ENCODE measurements at regions not wholly inside any gene's neighbourhood (a gene's known extent, or its start where the extent isn't known, plus 50 kb on each side); places are given as distances from the start of the nearest gene placed in this dataset.

DNA sequence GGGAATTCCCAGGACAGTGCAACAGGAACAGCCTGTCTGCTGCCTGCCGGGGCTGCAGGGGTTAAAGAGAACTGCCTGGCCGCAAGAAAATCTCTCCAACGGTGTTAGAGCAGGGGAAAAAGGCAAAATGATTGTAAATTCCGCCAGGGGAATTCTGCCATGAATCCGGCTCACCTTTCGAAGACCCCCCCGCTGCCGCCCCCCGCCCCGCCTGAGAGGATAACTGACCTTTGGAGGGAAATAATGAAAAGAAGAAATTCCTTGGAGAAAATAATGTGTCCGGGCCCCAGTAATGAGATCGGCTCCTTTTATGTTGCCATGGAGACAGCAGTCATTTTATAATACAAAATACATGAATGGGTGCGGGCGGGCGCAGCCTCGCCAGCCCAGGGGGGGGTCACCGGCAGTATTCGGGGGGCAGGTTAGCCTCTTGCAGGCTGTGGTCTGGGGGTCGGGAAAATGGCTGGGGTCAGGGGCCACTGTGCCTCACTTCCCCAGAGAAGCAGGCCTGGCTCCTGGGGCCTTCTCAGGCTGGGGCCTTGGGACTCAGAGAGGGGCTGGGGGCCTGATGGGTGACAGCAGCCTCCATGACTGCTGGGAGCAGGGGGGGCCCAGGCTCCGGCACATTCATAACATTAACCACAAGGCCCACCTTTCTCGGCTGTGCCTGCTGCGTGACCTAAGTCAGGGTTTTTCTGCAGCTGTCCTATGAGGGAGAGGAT is 228.1 kb downstream of the MN1 start:
- H3K36me3 Mint-ChIP-seq = no peaks in the 10 kb centered on the region
- ATAC-seq (no peak), DNase-seq (no peak)
- H3K27me3 Mint-ChIP-seq = peaks cover 9 to 62% (median 30%) of the 10 kb centered on the region in 5 donors
- H3K9me3 Mint-ChIP-seq = peaks cover 0 to 9% (median 0%) of the 10 kb centered on the region in 9 donors
- no peaks in the 10 kb centered on the region for H3K4me1 Mint-ChIP-seq
- H3K27ac Mint-ChIP-seq = peak overlapping the region in 1 of 10 donors; percentile 49
- H3K4me3 Mint-ChIP-seq = no peak overlapping the region
- POLR2A ChIA-PET = no interaction called here

DNA sequence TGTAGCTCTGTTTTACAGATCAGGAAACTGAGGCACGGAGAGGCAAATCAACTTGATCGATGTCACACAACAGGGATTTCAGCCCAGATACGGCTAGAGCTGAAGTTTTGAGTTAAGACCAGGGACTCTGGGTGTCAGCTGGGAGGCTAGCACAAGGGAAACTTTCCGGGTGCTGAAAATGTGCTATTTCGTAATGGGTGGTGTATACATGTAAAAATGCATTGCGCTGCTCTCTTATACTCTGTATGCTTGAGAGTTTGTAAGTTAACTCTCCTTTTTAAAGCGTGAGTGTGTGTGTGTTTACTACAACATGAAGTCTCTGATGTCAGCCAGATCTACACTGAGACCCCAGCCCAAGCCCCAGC is 227.6 kb downstream of the MN1 start:
- no peaks in the 10 kb centered on the region for H3K4me1 Mint-ChIP-seq
- H3K9me3 Mint-ChIP-seq = peaks cover 0 to 9% (median 0%) of the 10 kb centered on the region in 9 donors
- H3K27me3 Mint-ChIP-seq = peaks cover 9 to 57% (median 28%) of the 10 kb centered on the region in 5 donors
- no peak overlapping the region for H3K4me3 Mint-ChIP-seq
- no peaks in the 10 kb centered on the region for H3K36me3 Mint-ChIP-seq
- POLR2A ChIA-PET = no interaction called here
- no peak for DNase-seq
- no peak for ATAC-seq
- no peak overlapping the region for H3K27ac Mint-ChIP-seq

DNA sequence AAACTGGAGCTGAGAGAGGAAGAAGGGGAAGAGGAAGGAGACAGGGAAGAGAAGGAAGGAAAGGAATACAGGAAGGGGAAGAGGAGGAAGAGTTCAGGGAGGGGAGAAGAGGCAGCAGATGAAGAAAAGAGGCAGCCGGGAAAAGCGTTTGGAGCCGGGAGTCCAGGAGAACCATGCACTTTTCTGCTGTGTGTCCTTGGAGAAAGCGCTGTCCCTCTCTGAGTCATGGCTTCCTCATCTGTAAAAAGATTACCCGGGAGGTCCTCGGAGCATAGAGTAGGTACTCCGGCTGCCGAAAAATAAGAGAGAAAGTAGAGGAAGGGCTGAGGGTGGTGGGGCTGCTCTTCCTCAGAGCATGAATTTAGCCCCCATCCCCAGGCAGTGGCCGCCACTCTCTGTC is 226.9 kb downstream of the MN1 start:
- POLR2A ChIA-PET = no interaction called here
- Mint-ChIP-seq H3K27ac (no peak overlapping the region), H3K4me3 (no peak overlapping the region), H3K4me1 (no peaks in the 10 kb centered on the region), H3K27me3 (peaks cover 9 to 61% (median 33%) of the 10 kb centered on the region in 5 donors), H3K9me3 (peaks cover 0 to 9% (median 0%) of the 10 kb centered on the region in 9 donors), H3K36me3 (no peaks in the 10 kb centered on the region)
- ATAC-seq (no peak), DNase-seq (no peak)

DNA sequence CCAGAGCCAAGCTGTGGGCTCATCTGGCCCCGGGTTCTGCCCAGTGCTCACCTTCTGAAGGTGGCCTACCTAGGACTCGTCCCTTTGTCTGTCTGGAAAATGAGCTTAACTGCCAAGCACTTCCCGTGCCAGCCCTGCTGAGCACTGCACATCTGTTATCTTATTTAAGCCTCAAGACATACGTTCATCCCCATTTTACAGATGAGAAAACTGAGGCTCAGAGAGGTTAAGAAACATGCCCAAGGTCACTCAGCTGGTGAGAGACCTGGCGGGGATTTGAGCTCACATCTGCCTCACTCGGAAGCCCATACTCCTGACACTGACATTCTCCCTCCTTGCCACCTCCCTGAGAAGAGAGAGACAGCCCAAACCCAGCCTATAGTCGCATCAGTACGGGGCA is 226.2 kb downstream of the MN1 start:
- ATAC-seq (no peak), DNase-seq (no peak)
- Mint-ChIP-seq H3K4me3 (no peak overlapping the region), H3K9me3 (peaks cover 0 to 9% (median 0%) of the 10 kb centered on the region in 9 donors), H3K4me1 (no peaks in the 10 kb centered on the region), H3K27ac (no peak overlapping the region), H3K27me3 (peaks cover 9 to 58% (median 33%) of the 10 kb centered on the region in 5 donors), H3K36me3 (no peaks in the 10 kb centered on the region)
- POLR2A ChIA-PET = no interaction called here

DNA sequence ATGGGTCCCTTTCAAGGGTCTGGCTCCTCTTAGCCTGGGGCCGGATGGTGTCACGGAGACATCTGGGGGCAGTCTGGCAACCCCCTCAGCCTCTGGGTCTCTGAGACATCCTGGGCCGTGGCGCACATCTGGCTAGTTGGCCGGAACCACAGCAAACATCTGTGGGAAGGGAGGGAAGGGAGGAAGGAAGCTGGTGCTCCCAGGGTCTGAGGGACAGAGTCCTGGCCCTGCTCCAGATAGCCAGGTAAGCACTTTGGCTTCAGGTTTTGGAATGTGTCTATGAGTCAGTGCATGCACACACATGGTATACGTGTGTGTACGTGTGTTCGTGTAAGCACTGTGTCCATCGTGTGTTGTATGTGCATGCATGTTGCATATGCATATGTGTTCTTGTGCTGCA is 225.1 kb downstream of the MN1 start:
- H3K27ac Mint-ChIP-seq = no peak overlapping the region
- peaks cover 15 to 58% (median 32%) of the 10 kb centered on the region in 5 donors for H3K27me3 Mint-ChIP-seq
- no peaks in the 10 kb centered on the region for H3K36me3 Mint-ChIP-seq
- POLR2A ChIA-PET = no interaction called here
- no peaks in the 10 kb centered on the region for H3K4me1 Mint-ChIP-seq
- no peak for ATAC-seq
- no peak for DNase-seq
- H3K4me3 Mint-ChIP-seq = no peak overlapping the region
- H3K9me3 Mint-ChIP-seq = peaks cover 0 to 9% (median 0%) of the 10 kb centered on the region in 9 donors

DNA sequence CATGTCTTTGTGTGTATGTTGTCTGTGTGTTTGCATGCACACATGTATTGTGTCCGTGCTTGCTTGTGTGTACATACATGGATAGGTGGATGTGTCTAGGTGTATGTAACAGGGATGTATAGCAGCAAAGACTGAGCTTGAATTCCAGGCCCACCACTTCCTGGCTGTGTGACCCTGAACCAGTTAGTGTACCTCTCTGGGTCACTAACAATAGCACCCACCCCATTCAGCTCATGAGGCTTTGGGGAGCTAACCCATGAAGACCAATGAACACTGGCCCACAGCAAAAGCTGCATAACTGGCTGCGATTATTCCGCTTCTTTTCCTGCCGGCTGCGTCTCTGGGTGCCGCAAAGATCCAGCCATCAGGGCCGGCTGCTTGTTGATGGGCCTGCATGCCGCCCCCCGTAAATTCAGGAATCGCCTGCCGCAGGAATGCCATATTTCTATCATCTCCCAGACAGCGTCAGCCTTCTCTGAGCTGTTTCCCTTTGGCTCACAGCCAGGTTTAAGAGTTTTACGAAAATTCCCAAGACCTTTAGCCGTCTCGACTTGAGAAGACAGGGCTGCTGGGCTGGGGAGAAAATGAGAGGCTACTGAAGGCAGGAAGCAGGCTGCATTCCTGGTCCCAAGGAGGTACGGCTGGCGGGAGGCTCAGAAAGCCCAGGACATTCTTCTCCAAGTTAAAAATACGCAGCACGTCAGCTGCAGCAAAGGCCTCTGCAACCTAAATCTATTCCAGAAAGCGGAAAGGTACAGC is 224.6 kb downstream of the MN1 start:
- DNase-seq = no peak
- no peak overlapping the region for H3K27ac Mint-ChIP-seq
- ATAC-seq = no peak
- no peaks in the 10 kb centered on the region for H3K36me3 Mint-ChIP-seq
- H3K4me3 Mint-ChIP-seq = no peak overlapping the region
- H3K9me3 Mint-ChIP-seq = peaks cover 0 to 5% (median 0%) of the 10 kb centered on the region in 9 donors
- POLR2A ChIA-PET = no interaction called here
- no peaks in the 10 kb centered on the region for H3K4me1 Mint-ChIP-seq
- H3K27me3 Mint-ChIP-seq = peaks cover 15 to 54% (median 28%) of the 10 kb centered on the region in 5 donors

DNA sequence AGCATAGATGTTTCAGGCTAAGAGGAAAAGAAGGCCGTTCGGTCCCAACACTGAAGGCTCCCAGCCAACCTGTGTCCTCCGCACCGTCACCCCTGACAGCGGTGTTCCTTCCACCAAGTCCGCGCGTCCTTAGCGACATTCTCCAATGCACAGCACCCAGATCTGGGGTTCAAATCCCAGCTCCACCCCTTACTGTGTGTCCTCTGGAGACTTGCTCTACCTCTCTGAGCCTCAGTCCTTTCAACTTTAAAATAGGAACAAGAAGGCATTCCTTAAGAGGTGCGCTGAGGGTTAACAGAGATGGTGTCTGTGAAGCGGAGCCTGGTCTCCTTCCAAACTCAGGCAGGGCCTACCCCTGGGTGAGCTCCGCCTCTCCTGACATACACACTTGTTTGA is 224.0 kb downstream of the MN1 start:
- no peak overlapping the region for H3K27ac Mint-ChIP-seq
- peaks cover 13 to 48% (median 24%) of the 10 kb centered on the region in 5 donors for H3K27me3 Mint-ChIP-seq
- DNase-seq (no peak), ATAC-seq (no peak)
- no peaks in the 10 kb centered on the region for H3K9me3 Mint-ChIP-seq
- H3K36me3 Mint-ChIP-seq = no peaks in the 10 kb centered on the region
- no peak overlapping the region for H3K4me3 Mint-ChIP-seq
- H3K4me1 Mint-ChIP-seq = no peaks in the 10 kb centered on the region
- POLR2A ChIA-PET = no interaction called here

DNA sequence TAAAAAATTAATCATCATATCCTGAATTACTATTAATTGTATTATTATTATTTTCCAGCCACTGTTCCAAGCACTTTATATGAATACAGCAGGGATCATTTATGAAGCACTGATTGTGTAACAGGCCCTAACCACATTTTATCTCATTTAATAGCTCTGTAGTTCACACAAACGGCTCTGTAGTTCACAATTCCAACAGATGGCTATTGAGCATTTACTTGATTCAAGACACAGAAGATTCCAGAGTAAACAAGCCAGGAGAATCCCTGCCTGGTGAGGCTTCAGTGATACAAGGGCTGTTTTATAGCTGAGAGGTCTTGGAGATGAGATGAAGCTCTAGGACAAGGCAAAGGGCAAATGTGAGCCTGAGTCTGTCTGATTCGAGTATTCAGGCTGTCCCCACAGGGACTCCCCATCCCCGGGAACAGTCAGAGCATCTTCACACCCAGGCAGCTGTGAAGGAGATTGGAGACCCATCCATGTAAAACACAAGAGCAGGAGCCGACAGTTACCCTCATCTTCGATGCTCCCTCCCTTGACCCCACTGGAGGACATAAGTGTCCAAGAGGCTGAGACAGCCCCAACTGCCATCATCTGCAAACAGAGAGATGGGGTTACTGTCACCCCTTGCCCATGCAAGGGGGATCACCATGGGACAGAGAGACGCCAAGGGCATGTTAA is 222.5 kb downstream of the MN1 start:
- Mint-ChIP-seq H3K27me3 (peaks cover 10 to 33% (median 25%) of the 10 kb centered on the region in 5 donors), H3K4me1 (no peaks in the 10 kb centered on the region), H3K27ac (no peak overlapping the region), H3K4me3 (no peak overlapping the region), H3K9me3 (no peaks in the 10 kb centered on the region), H3K36me3 (no peaks in the 10 kb centered on the region)
- DNase-seq = no peak
- POLR2A ChIA-PET = no interaction called here
- ATAC-seq = no peak

DNA sequence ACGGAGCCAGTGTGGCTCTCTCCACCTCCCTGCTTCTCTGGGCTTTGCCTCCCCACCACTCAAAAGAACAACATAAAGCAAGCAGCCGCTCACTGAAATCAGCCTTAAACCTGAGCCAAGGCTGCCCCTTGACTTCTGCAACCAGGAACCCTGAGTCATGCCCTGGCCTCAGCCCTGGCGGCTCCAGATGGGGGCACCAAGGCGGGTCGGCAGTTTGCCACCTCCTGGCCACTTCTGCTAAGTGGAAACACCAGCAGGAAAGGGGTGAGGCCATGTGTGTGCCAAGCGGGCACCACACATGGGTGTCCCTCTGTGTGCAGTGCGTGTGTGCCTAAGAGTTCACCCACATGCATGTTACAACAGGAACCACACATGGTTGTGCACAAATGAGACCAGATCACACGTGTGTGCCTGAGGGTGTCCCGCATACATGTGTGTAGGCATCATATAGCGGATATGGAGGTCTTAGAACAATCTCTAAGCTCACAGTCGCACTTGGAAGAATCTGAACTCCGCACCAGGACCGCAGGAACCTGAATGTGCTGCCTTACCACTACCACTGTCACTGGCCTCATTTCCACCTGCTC is 221.2 kb downstream of the MN1 start:
- Mint-ChIP-seq H3K27me3 (peaks cover 11 to 24% (median 20%) of the 10 kb centered on the region in 5 donors), H3K36me3 (no peaks in the 10 kb centered on the region), H3K4me3 (no peak overlapping the region), H3K27ac (no peak overlapping the region), H3K4me1 (no peaks in the 10 kb centered on the region), H3K9me3 (peaks cover 0 to 2% (median 0%) of the 10 kb centered on the region in 9 donors)
- no peak for ATAC-seq
- POLR2A ChIA-PET = interaction anchor here (0.5 kb wide), 1 partner anchor 45 kb away, joined by 3 read pairs; no protein-coding TSS in a partner anchor
- DNase-seq = no peak

DNA sequence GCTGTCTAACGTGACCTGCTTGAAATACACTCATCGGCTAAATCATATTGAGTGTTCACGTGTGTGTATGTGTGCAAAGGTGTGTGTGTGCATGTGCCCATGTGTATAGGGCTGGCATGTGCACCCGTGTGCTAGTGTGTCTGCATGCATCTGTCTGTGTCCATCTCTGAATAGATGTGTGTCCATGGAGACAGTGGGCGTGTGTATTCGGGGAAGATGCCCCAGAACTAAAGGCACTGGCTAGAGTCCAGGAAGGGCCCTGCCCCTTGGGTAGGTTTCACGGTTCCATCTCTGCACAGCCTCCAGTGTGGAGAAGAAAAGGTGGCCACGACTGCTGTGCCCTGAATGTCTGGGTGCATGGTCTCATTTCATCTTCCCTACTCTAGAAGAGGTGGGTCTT is 220.3 kb downstream of the MN1 start:
- Mint-ChIP-seq H3K27ac (no peak overlapping the region), H3K4me3 (no peak overlapping the region), H3K4me1 (no peaks in the 10 kb centered on the region), H3K9me3 (peaks cover 0 to 2% (median 0%) of the 10 kb centered on the region in 9 donors), H3K36me3 (no peaks in the 10 kb centered on the region), H3K27me3 (peaks cover 11 to 27% (median 20%) of the 10 kb centered on the region in 5 donors)
- ATAC-seq = no peak
- no peak for DNase-seq
- POLR2A ChIA-PET = no interaction called here

DNA sequence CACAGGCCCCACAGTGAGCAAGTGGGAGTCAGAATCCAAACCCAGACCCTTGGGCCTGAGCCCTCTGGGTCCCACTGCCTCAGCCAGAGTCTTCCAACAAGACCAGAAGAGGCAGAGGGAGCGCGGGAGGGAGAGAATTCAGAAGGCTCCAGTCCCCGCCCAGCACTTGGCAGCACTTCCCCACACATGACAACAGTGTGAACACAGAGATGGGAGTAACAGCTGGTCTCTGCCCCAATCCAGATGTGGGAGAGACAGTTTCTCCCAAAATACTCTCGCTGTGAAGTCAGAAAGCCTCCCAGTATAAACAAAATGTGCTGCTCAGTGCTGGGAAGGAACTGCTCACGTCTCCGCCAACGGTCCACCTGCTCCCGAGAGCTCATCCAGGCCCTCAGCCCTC is 219.9 kb downstream of the MN1 start:
- Mint-ChIP-seq H3K27me3 (peaks cover 11 to 31% (median 19%) of the 10 kb centered on the region in 5 donors), H3K4me3 (no peak overlapping the region), H3K36me3 (no peaks in the 10 kb centered on the region), H3K27ac (no peak overlapping the region), H3K9me3 (peaks cover 0 to 4% (median 0%) of the 10 kb centered on the region in 9 donors), H3K4me1 (no peaks in the 10 kb centered on the region)
- no peak for DNase-seq
- ATAC-seq = no peak
- POLR2A ChIA-PET = no interaction called here

DNA sequence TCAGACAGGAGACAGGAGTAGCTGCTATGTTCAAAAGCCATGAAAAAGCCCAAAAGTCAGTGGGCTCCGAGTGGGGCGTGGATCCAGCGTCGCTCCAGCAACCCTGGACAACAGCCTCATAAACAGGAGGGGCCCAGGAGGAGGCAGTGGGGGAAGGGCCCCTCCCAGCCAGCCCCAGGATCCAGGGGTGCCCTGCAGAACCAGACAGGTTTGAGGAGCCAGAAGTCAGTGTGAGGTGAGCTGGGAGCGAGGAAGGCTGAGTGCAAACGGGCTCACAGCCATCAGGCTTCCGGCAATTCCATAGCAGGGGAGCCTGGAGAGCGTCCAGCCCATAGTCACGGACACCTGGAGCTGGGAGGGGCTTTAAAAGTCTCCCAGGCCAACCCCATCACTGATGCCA is 217.7 kb downstream of the MN1 start:
- H3K27ac Mint-ChIP-seq = no peak overlapping the region
- DNase-seq (no peak), ATAC-seq (no peak)
- H3K36me3 Mint-ChIP-seq = no peaks in the 10 kb centered on the region
- H3K9me3 Mint-ChIP-seq = peaks cover 0 to 10% (median 0%) of the 10 kb centered on the region in 9 donors
- no peak overlapping the region for H3K4me3 Mint-ChIP-seq
- no peaks in the 10 kb centered on the region for H3K4me1 Mint-ChIP-seq
- POLR2A ChIA-PET = no interaction called here
- H3K27me3 Mint-ChIP-seq = peaks cover 11 to 33% (median 18%) of the 10 kb centered on the region in 5 donors

DNA sequence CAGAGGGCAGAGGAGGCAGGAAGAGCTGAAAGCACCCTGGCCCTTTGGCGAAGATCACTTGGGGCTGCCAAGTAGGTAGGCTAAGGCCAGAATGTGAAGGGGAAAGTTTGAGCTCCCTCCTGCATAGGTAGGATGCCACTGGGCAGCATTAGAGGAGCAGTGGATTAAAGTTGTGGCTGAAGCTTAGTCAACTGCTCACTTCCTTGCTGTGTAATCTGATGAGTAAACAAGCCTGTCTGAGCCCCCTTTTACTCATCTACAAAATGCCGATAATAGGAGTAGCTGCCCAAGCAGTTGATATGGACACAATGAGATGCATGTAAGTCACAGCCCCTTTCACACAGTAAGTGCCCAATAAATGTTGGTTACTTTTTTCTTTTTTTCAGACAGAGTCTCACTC is 216.4 kb downstream of the MN1 start:
- peaks cover 11 to 29% (median 14%) of the 10 kb centered on the region in 5 donors for H3K27me3 Mint-ChIP-seq
- H3K27ac Mint-ChIP-seq = no peak overlapping the region
- no peaks in the 10 kb centered on the region for H3K4me1 Mint-ChIP-seq
- H3K36me3 Mint-ChIP-seq = no peaks in the 10 kb centered on the region
- no peak for ATAC-seq
- DNase-seq = no peak
- H3K4me3 Mint-ChIP-seq = no peak overlapping the region
- peaks cover 0 to 10% (median 0%) of the 10 kb centered on the region in 9 donors for H3K9me3 Mint-ChIP-seq
- POLR2A ChIA-PET = no interaction called here

Data from naive thymus-derived CD8-positive, alpha-beta T cell (primary cell).